ENCODE measurements at regions not wholly inside any gene's neighbourhood (a gene's known extent, or its start where the extent isn't known, plus 50 kb on each side); places are given as distances from the start of the nearest gene placed in this dataset.

- Histone ChIP-seq H3K4me3 (no peak overlapping the region), H3K4me1 (no peaks in the 10 kb centered on the region), H3K27me3 (no peaks in the 10 kb centered on the region), H3K9me3 (no peaks in the 10 kb centered on the region), H3K36me3 (no peaks in the 10 kb centered on the region), H3K27ac (no peak overlapping the region)
- ATAC-seq (no peak), DNase-seq (no peak)
- no peak for TF ChIP-seq CTCF (IDR thresholded peaks at IDR 0.05)
- intact Hi-C loops (cut with DNase I): no loop called here
Observed at GRCh38 chr10:111986079-111986478, 197.5 kb downstream of the GPAM start.

- intact Hi-C loops (cut with DNase I): no loop called here
- H3K36me3 ChIP-seq: no peaks in the 10 kb centered on the region
- H3K27ac ChIP-seq: no peak overlapping the region
- no peaks in the 10 kb centered on the region for H3K9me3 ChIP-seq
- no peak for TF ChIP-seq CTCF (IDR thresholded peaks at IDR 0.05)
- H3K4me1 ChIP-seq: no peaks in the 10 kb centered on the region
- H3K4me3 ChIP-seq: no peak overlapping the region
- no peaks in the 10 kb centered on the region for H3K27me3 ChIP-seq
- ATAC-seq (no peak), DNase-seq (no peak)
Observed at GRCh38 chr10:111988646-111989045, 194.9 kb downstream of the GPAM start.

GRCh38 chr10:111989136-111989911, 194.2 kb downstream of the GPAM start:
- ATAC-seq (no peak), DNase-seq (no peak)
- H3K36me3 ChIP-seq: no peaks in the 10 kb centered on the region
- H3K4me3 ChIP-seq: no peak overlapping the region
- no peak overlapping the region for H3K27ac ChIP-seq
- no peaks in the 10 kb centered on the region for H3K27me3 ChIP-seq
- H3K9me3 ChIP-seq: no peaks in the 10 kb centered on the region
- no peaks in the 10 kb centered on the region for H3K4me1 ChIP-seq
- intact Hi-C loops (cut with DNase I): no loop called here
- no peak for TF ChIP-seq CTCF (IDR thresholded peaks at IDR 0.05)

GRCh38 chr10:111990734-111991133, 192.8 kb downstream of the GPAM start:
- H3K27ac ChIP-seq: no peak overlapping the region
- no peaks in the 10 kb centered on the region for H3K9me3 ChIP-seq
- no peaks in the 10 kb centered on the region for H3K27me3 ChIP-seq
- intact Hi-C loops (cut with DNase I): no loop called here
- no peaks in the 10 kb centered on the region for H3K36me3 ChIP-seq
- ATAC-seq (no peak), DNase-seq (no peak)
- no peak for TF ChIP-seq CTCF (IDR thresholded peaks at IDR 0.05)
- no peak overlapping the region for H3K4me3 ChIP-seq
- no peaks in the 10 kb centered on the region for H3K4me1 ChIP-seq

- Histone ChIP-seq H3K27me3 (no peaks in the 10 kb centered on the region), H3K4me1 (no peaks in the 10 kb centered on the region), H3K27ac (no peak overlapping the region), H3K36me3 (no peaks in the 10 kb centered on the region), H3K4me3 (no peak overlapping the region), H3K9me3 (no peaks in the 10 kb centered on the region)
- no peak for TF ChIP-seq CTCF (IDR thresholded peaks at IDR 0.05)
- intact Hi-C loops (cut with DNase I): no loop called here
- DNase-seq (no peak), ATAC-seq (no peak)
Observed at GRCh38 chr10:111993321-111993720, 190.2 kb downstream of the GPAM start.
